AG08396 (cell line): ENCODE measurements at regions not wholly inside any gene's neighbourhood (a gene's known extent, or its start where the extent isn't known, plus 50 kb on each side); places are given as distances from the start of the nearest gene placed in this dataset.
"Not testable (repeated sequence)": the region's sequence is repeated elsewhere in the genome, so short reads cannot be mapped to it uniquely, and the experiment has no call there.

Experiments
- DNase-seq: peaks from one replicate; pipeline ENCODE4 v3.0.0; 2012; ENCODE audit warnings: low spot score, mixed read lengths

DNA sequence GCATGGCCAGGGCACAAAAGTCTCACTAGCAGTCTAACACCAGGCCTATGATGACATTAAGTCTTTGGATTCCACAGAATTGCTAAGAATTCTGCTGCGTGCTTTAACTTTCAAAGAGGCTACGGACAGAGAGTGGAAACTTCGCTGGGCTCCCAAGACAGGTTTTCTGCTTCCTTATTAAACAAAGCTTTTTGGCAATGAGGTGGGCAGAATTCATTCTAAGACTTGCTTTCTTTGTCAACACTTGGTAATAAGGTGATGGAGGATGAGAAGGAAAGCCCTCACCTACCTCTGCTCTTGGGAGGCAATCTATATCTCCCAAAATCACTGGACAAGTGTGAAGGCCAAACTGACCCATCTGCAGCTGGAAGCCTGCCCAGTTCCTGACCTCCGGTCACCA, 231.9 kb downstream of the ATPSCKMT start:
- DNase-seq = no peak

DNA sequence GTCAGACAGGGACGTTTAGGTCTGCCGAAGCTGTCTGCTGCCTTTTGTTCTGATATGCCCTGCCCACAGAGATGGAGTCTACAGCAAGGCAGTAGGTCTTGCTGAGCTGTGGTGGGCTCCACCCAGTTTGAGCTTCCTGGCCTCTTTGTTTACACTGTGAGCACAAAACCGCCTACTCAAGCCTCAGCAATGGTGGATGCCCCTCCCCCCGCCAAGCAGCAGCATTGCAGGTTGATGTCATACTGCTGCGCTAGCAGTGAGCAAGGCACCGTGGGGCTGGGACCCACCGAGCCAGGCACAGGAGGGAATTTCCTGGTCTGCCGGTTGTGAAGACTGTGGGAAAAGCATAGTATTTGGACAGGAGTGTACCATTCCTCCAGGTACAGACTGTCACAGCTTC, 233.1 kb downstream of the ATPSCKMT start:
- not testable (repeated sequence) for DNase-seq

DNA sequence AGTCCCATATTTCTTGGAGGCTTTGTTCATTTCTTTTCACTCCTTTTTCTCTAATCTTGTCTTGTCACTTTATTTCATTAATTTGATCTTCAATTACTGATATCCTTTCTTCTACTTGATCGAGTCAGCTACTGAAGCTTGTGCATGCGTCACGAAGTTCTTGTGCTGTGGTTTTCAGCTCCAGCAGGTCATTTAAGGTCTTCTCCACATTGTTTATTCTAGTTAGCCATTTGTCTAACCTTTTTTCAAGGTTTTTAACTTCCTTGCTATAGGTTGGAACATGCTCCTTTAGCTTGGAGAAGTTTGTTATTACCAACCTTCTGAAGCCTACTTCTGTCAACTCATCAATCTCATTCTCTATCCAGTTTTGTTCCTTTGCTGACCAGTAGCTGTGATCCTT, 234.0 kb downstream of the ATPSCKMT start:
- DNase-seq = not testable (repeated sequence)

DNA sequence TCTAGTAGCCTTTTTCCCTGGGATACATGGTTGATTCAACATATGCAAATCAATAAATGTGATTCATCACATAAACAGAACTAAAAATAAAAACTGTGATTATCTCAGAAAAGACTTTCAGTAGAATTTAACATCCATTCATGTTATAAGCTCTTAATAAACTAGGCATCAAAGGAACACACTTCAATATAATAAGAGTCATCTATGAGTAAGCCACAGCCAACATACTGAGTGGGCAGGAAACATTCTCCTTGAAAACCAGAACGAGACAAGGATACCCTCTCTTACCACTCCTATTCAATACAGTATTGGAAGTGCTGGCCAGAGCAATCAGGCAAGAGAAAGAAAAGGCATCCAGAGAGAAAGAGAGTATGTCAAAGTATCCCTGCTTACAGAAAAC, 239.9 kb downstream of the ATPSCKMT start:
- DNase-seq = no peak

DNA sequence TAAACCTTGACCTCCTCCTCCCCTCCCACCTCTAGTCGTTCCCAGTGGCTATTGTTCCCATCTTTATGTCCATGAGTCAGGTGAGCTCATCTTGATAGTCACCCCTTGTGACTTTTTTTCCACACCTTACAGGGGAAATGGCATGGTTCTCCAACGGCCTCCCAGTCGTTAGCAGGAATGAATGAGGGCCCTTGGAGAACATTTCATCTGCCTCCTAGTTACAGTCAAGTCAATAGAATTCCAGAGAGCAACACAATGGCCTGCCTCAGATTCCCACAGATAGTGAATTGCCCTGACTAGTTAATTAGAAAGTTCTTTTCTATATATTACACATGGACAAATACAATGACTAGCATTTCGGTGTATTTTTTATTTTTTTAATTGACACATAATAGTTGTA, 262.6 kb downstream of the ATPSCKMT start:
- no peak for DNase-seq

DNA sequence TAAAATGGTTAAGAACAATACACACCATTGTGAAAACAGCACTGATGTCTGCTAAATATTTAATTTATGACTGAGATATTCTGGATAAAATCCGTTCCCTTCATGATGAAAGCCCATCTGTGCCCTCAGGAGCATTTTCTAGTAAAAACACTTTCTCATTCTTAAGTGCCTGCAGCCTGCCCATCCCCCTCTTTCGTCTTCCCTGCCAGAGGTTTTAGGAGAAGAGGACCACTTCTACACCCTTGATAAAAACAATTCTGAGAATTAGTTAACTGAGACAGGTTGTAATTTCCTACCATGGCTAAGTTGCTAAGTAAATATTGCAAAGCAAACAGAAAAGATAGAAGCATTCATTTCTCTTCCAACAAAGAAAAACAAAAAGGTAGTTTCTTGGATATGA, 272.6 kb downstream of the ATPSCKMT start:
- no peak for DNase-seq

DNA sequence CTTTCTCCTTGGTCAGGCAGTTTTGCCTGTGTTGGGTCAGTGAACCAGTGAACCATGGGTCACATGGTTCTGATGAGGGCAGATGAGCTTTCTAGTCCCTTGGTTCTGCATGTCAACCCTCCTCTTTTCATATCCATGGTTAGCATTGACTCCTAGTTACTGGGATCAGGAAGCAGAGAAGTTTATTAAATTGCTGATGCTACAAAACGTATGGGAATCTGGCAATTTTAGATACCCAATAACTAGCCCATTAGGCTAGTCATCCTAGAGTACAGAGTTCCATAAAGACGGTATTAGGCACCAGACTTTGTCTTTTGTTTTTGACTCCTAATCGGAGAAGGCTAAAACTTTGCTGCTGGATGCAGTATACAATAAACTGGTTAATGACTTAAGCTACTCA, 273.1 kb downstream of the ATPSCKMT start:
- no peak for DNase-seq

DNA sequence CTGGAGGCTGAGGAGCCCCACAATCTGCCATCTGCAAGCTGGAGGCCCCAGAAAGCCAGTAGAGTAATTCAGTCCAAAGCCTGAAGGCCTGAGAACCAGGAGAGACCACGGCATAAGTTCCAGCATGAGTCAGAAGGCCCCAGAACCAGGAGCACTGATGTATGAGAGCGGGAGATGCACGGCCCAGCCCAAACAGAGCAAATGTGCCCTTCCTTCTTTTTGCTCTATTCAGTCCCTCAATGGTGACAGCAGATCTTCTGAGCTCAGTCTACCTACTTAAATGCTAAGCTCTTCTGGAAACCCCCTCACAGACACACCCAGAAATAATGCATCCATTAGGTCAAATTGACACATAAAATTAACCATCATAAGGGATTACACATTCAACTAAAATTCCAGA, 277.6 kb downstream of the ATPSCKMT start:
- no peak for DNase-seq

DNA sequence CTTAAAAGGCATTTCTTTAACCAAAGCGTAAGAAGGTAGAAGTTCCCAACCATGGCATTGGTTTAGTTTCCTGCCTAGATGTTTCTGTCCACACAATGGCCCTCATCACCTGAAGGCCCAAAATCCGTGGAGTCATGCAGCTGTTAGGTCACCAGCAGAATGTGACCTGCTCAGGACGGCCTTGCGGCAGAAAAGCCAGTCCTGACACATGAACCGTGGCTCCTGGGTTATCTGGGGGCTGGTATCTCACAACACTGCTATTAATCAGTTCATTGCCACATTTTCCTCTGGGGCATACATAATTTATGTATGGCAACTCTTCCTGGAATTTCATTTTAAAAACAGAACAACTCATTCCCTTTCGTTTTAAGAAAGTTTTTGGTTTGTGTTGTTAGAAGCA, 278.4 kb downstream of the ATPSCKMT start:
- no peak for DNase-seq

DNA sequence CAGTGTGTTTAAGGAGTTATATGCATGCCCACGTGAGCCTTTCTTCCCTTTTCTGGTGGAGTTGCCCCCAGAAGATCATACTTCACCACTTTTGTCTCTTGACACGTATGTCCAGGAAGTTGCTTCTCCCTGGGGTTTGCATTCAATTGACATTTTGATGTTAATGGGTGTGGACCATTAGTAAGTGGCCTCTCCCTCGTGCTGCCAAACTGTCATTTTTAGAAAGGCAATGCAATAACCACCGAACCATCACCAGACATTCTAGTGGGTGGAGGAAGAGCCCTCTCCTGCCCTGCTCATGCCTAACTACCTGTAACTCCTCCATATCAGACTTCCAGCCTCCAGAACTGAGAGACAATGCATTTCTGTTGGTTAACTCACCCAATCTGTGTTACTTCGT, 290.8 kb downstream of the ATPSCKMT start:
- no peak for DNase-seq

DNA sequence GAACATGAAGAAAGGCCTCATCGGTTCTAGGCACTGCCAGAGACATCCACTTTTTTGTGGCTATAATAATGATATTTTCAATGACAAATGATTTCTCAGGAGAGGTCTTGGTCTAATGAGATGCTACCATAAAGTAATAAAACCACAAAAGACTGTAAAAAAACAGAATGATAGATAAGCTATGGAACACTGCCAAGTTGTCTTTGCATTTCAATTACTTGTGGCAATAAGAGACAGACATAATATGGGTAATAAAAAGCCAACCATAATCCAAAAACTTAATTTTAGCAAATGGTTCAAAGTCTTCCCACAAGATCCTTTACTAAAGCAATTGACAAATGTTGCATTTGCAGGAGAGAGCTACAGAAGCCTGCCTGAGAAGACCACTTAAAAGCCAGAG, 292.5 kb downstream of the ATPSCKMT start:
- no peak for DNase-seq

DNA sequence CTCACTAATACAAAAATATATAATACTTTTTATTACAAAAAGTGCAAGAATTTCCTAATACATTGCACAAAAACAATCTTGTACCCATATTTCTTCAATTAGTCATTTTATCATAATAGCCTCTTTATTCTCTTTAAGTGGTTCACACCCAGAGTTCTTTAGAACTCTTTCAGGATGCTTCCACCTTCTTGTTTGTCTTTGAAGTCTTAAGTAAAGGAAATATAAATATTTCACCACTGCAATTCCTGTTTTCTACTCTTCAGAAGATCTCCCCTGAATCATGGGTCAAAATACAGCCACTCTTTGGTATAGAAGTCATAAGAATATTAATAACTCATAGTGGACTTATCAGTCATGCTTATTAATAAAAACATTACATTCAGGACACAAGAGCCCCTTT, 293.0 kb downstream of the ATPSCKMT start:
- DNase-seq = no peak

DNA sequence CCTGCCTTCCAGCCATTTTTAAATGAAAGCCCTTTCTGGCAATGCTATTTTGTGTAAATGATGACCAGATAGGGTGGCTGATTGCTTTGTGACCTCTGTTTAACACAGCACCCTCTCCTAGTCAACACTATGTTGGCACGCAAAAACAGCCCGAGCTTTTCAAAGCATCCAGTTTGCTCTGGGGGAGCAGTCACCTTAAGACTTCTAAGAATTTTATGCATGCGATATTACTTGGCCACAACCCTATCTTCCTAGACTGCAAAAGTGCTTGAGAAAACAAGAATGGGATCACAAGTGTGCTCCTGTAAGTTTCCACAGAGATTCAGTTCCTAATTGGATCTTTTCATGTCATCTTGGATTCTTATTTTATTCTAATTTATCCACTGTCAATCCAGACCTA, 294.1 kb downstream of the ATPSCKMT start:
- DNase-seq = no peak

DNA sequence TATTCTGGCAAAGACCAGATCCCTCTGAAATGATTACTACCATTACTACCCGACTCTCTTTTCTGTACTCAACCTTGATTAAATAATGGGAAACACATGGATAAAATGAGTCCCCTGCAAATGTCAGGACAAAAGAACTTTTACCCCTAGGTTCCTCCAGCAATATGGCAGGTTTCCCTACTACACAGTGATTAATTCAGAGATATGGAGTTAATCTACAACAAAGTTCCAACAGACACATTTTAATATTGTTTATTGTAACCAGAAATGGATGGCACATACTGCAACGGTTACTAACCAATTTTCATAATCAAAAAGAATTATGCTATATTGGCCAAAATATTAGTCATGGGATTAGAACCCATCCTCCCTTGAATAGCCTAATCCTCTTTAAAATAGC, 294.8 kb downstream of the ATPSCKMT start:
- no peak for DNase-seq

DNA sequence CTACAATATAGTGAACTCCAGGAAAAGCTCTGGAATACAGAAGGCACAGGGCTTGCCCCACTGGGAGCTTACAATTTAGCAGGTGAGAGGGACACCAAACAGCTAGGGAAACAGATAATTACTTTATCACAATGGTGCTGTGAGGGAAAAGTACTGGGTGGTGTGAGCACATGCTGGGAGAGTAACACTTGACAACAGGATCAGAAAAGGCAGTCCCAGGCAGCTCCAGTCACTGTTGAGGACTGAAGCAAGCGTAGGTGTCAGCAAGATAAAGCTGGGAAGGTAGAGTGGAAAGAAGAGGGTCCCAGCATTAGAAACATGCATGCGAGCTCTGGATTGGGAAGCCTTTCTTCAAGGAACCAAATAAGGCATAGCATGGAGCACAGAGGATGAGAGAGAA, 296.0 kb downstream of the ATPSCKMT start:
- DNase-seq = no peak

DNA sequence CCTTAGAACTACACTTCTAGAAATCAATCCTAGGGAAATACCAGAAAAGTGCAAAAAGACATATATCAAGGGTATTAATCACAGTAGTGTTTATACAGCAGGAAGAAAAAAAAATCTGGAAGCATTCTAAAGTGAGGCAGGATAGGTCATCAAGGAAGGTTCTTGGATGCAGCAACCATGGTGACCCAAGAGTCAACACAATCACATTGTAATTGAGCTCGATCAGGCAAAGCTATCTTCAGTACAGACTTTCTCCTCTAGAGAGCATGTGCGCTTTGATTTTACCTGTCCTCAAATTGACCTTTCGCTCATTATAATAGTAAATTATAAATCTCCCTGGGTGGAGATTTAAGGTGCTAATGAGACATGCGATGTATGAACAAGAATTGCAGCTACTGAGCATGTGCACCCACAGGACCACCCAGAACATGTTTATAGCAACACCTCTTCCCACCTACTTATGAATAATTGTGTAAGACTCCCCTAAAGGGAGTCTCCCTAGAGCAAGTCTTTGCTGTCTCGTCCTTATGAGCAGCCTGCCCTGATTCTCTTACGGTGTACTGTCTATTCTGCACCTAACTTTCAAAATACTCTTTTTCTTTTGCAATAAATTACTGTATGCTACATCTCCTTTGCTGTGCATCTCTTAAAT, 297.7 kb downstream of the ATPSCKMT start:
- no peak for DNase-seq

DNA sequence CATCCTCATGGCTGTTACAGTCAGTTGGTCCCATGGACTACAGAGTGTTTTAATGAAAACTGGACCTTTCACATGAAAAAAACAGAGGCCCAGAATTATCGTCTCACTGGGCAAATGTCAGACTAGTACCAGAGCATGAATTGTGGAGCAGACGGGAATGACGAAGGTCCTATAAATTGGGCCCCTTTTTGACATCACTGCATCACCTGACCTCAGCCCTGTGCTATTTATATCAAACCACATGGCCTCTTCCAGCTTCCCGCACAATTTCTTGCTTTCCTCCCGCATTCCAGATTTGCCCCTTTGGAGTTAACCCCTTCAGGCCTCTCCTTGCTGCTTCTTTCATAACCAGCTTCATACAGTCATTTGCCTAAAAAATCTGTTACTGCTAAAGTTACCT, 301.7 kb downstream of the ATPSCKMT start:
- DNase-seq = no peak

DNA sequence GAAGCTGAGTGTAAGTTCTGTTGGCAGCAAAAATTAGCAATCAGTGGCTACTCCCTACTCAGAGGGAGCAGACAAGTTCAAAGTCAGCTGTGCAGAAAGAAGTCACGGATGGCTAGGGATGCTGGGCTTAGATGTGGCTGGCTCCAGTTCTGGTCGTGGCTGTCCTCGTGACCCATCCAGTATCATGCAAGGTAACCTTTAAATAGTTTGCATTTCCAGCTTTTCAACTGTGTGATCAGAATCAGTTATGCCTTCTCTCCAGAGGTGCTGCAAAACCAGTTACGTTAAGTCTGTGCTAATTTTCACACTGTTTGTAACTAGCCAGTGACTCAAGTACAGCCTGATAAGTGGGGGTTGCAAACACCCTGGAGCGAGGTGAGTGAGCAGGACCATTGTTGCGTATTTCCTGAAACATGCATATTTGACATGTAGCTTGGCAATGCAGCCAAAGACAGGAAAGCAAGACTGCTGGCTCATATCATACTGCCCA, 302.4 kb downstream of the ATPSCKMT start:
- no peak for DNase-seq

DNA sequence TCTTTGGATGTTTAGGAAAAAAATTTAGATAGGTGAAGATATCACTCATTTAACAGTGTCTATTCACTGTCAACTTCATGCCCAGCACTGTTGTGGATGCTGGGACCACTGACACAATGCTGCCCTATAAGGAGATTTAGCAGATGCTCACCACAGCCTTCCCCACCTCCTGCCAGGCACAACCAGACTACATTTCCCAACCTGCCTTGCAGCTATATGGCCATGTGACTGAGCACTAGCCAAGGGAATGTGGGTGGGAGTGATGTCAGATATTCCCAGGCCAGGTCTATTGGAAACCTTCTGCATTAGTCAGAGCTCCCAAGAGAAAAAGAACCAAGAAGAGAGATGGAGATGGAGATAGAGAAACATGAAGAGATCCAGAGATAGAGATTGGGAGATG, 302.6 kb upstream of the TAS2R1 start:
- DNase-seq = peak; percentile 36

DNA sequence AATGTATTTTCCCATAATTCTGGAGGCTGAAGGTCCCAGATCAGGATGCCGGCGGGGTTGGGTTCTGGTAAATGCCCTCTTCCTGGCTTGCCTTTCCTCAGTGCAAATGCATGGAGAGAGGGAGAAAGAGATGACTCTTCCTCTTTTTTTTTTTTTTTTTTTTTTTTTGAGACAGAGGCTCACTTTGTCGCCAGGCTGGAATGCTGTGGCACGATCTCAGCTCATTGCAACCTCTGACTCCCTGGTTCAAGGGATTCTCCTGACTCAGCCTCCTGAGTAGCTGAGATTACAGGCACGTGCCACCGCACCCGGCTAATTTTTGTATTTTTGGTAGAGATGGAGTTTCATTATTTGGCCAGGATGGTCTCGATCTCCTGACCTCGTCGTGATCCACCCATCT, 300.0 kb upstream of the TAS2R1 start:
- no peak for DNase-seq

DNA sequence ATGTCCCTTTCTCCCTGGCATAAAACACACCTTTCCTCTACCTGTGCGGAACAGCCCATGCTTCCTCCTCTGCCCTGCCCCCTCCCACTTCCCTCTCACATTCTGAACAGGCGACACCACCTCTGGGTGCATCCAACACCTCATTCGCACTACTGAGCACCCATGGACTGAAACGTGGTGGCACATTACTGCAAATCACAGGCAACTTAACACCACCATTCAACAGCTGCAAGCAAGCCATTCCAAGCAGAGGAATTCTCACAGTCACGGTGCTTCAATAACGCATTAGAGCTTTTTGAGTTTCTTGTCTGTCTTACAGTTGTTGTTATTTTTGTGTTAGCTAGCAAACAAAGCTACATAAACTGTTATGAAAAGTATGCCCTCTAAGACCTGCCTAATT, 298.2 kb upstream of the TAS2R1 start:
- no peak for DNase-seq

DNA sequence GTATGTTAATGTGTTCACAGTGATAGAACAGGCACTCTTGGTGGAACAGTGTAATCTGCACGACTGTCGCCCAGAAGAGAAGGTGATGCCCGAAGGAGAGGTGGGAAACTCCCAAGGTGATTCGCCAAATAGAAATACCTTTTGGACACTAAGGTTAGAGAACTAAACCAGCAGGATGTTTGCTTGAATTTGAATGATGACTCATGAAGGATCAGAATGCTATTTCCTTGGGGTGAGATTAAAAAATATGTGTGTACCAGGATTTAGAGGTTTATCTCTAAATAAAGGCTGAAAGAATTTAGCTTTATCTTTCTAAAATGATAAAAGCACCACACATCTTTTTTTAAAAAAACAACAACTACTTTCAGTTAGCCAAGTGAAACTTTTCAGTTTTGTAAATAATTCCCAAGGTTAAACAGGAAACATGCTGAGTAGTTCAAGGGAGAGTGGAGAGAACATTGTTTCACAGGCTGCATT, 297.4 kb upstream of the TAS2R1 start:
- no peak for DNase-seq

DNA sequence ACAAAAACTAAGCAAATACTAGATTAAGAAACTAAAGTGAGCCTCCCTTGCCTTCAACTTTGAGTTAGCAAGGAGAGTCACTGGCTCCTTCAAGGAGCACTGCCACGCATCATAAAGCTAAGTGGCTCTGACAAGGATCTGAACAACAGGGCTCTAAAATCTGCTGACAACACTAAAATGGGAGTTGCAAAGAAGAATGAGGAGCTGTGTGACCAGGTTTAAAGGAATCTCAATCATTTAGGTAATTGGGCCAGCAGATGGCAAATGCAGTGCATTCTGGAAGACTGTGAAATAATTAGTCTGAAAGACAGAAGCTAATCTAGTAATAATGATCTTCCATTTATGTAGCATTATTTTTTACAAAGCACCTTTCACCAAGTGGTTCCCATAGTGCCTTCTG, 297.0 kb upstream of the TAS2R1 start:
- peak; percentile 21 for DNase-seq

DNA sequence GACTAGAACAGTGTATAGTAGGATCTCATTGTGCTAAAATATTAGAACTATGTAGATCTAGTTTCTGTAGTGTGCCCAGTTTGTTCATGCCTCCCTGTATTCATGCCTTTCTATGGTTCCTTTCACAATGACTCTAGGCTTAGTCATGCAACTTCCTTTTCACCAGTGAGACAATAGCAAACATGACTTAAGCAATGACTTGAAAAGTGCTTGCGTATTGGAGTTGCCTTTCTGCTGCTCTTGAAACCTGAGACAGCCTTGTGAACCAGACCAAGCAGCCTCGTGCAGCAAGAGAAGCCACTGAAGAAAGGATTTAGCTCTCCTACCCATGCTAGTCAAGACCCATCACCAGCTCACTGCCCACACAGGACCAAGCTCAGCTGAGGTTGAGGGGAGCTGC, 294.5 kb upstream of the TAS2R1 start:
- DNase-seq = peak; percentile 81

DNA sequence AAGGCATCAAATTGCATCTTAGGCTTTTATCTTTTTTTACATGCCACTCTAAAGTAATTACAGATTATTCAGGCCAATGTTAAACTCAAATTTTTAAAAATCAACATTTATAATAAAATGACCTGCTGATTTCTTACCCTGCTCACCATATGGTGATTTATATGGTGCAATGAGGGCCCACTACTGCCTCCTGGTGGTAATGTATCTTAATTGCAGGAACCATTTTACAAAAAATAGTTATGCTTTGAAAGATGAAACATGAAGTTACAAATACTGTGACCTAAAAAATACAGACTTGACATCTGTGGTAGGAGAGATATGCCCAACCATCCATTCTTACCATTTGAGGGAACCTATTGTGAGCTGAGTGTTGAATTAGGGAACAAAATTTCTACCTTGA, 292.6 kb upstream of the TAS2R1 start:
- DNase-seq = no peak
